Effector memory CD8-positive, alpha-beta T cell (primary cell): ENCODE measurements at regions not wholly inside any gene's neighbourhood (a gene's known extent, or its start where the extent isn't known, plus 50 kb on each side); places are given as distances from the start of the nearest gene placed in this dataset.
"Not testable (repeated sequence)": the region's sequence is repeated elsewhere in the genome, so short reads cannot be mapped to it uniquely, and the experiment has no call there.

Experiments
- ATAC-seq: fragments of 150-1000 bp; cut with Tn5 transposase; replicated peaks from 2 replicates; pipeline ENCODE4 v1.10.0; 2021; ENCODE audit warnings: mild to moderate bottlenecking, moderate library complexity
- DNase-seq, 3 experiments: peaks; one replicate each; pipeline ENCODE4 v3.0.0; 2021
- H3K27ac Mint-ChIP-seq, 2 donors: one replicate each; pipeline ENCODE4 v1.8.0; 2022; ENCODE audit warnings: mild to moderate bottlenecking in 2 of 2, mixed read lengths in 2 of 2, moderate library complexity in 2 of 2
- H3K27me3 Mint-ChIP-seq, 2 donors: one replicate each; pipeline ENCODE4 v1.8.0; 2022; ENCODE audit warnings: mixed read lengths in 2 of 2
- H3K36me3 Mint-ChIP-seq: one replicate; pipeline ENCODE4 v1.8.0; 2022; ENCODE audit warnings: mild to moderate bottlenecking, moderate library complexity, mixed read lengths; ENCODE audit not compliant: insufficient read depth
- H3K4me1 Mint-ChIP-seq, 2 donors: one replicate each; pipeline ENCODE4 v1.8.0; 2022; ENCODE audit warnings: low read depth in 2 of 2, mixed read lengths in 2 of 2
- H3K4me3 Mint-ChIP-seq, 2 donors: one replicate each; pipeline ENCODE4 v1.8.0; 2022; ENCODE audit warnings: mild to moderate bottlenecking in 2 of 2, mixed read lengths in 2 of 2, moderate library complexity in 2 of 2
- H3K9me3 Mint-ChIP-seq, 2 donors: one replicate each; pipeline ENCODE4 v1.8.0; 2022; ENCODE audit warnings: mixed read lengths in 2 of 2

DNA sequence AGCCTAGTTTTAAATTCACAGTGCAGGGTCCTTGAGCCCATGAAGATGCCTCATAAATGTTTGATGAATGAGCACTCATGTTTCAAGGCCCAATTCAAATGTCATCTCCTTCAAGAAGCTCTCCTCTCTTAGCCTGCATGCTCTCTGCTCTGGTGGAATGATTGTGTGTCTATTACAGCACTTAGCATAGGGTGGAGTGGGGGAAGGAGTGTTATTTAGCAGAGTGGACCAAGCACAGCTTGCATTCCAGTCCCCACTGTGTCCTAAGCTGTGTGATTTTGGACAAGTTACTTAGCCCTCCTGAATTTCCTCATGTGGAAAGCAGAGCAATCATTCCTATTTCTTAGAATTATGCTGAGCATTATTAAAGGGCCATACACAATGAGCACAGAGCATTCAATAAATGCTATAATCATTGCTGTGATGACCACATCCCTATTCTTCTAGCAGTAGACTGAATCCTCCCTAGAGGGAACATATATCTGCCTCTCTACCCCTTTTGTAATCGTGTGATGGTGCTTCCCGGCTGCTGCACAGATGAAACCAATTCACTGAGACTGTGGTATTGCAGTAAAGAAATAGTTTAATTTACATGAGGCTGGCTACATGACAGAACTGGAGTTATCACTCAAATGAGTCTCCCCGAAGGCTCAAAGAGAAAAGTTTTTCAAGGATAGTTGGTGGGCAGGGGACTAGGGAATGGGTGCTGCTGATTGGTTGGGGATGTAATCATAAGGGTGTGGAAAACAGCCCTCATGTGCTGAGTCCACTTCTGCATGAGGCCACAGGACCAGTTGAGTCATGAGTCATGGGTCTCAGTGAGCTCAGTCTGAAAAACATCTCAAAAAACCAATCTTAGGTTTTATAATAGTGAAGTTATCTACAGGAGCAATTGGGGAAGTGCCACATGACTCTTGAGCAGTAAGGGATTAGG is 173.4 kb upstream of the NDUFV2 start:
- H3K27me3 Mint-ChIP-seq = peaks cover 34 to 37% of the 10 kb centered on the region in 2 donors
- no peak overlapping the region for H3K4me3 Mint-ChIP-seq
- DNase-seq = no peak
- H3K27ac Mint-ChIP-seq = no peak overlapping the region
- no peaks in the 10 kb centered on the region for H3K36me3 Mint-ChIP-seq
- ATAC-seq = no peak
- H3K9me3 Mint-ChIP-seq = peaks cover 7 to 19% of the 10 kb centered on the region in 2 donors
- no peaks in the 10 kb centered on the region for H3K4me1 Mint-ChIP-seq

DNA sequence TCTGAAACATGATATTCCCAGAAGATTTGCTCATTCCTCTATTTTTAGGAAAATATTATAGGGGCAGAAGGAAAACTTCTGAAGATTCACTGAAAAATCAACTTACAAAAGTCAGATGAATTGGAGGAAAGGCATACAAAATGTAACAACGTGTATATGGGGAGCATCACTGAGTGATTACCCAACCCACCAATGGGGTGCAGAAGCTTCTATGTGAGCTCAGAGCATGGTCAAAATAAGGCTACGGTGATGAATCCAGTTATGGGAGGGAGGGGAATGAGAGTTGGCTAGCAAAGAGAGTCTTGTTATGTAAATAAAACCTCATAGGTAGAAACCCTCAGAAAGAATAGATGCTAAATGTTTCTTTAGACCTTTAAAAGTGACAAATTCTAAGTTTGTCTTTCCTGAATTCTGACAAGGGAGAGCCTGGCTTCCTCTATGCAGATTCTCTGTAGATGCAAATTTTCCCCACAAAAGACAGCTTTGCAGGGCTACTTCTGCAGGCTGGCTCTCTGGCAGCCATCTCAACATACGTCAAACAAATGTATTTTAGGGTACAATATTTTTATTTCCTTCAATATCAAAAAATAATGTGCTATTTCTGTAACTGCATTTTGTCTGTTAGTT is 171.4 kb upstream of the NDUFV2 start:
- peaks cover 0 to 3% of the 10 kb centered on the region in 2 donors for H3K4me1 Mint-ChIP-seq

DNA sequence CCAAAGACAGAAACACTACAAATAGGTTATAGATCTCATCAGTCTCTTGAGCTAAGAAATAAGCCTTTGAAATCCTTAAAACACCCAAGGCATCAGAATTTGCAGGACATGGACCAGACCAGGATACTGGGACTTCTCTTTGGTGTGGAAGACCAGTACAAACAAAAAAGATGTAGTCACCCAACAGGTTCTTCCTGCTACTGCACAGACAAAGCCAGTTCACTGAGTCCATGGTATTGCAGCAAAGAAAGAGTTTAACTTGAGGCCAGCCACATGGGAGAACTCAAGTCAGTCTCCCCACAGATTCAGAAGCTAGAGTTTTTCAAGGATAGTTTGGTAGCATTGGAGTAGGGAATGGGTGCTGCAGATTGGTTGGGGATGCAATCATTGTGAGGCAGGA is 169.6 kb upstream of the NDUFV2 start:
- H3K4me3 Mint-ChIP-seq = no peak overlapping the region
- peaks cover 25 to 48% of the 10 kb centered on the region in 2 donors for H3K27me3 Mint-ChIP-seq
- peaks cover 0 to 3% of the 10 kb centered on the region in 2 donors for H3K4me1 Mint-ChIP-seq
- DNase-seq (no peak), ATAC-seq (no peak)
- H3K27ac Mint-ChIP-seq = no peak overlapping the region
- peaks cover 7 to 10% of the 10 kb centered on the region in 2 donors for H3K9me3 Mint-ChIP-seq
- no peaks in the 10 kb centered on the region for H3K36me3 Mint-ChIP-seq

More for the DNA sequence above, 171.4 kb upstream of the NDUFV2 start:
- Mint-ChIP-seq H3K9me3 (peaks cover 7 to 14% of the 10 kb centered on the region in 2 donors), H3K27me3 (peaks cover 28 to 37% of the 10 kb centered on the region in 2 donors), H3K36me3 (no peaks in the 10 kb centered on the region), H3K4me3 (no peak overlapping the region), H3K27ac (no peak overlapping the region)
- ATAC-seq = no peak
- no peak for DNase-seq

DNA sequence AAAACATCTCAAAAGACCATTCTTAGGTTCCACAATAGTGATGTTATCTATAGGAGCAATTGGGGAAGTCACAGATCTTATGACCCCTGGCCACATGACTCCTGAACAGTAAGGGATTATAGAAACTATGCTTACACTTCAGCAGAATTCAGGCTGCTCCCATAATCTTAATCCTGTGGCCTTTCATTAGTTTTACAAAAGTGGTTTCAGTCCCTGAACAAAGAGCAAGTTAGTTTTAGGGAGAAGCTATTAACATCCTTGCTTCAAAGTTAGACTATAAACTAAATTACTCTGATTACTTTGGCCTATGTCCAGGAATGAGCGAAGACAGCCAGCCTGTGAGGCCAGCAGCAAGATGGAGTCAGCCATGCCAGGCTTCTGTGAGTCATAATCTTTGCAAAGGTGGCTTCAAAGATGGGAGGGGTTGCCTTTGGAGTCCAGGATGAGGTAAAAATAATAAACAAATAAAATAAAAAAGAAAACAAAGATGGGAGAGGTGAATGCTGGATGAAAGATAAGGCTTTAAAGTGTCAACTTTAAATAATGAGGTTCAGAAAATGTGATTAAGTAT is 168.7 kb upstream of the NDUFV2 start:
- H3K9me3 Mint-ChIP-seq = peaks cover 7 to 8% of the 10 kb centered on the region in 2 donors
- peaks cover 25 to 57% of the 10 kb centered on the region in 2 donors for H3K27me3 Mint-ChIP-seq
- H3K4me1 Mint-ChIP-seq = peaks cover 0 to 3% of the 10 kb centered on the region in 2 donors
- no peak overlapping the region for H3K4me3 Mint-ChIP-seq
- DNase-seq = no peak
- no peak overlapping the region for H3K27ac Mint-ChIP-seq
- H3K36me3 Mint-ChIP-seq = no peaks in the 10 kb centered on the region
- no peak for ATAC-seq

DNA sequence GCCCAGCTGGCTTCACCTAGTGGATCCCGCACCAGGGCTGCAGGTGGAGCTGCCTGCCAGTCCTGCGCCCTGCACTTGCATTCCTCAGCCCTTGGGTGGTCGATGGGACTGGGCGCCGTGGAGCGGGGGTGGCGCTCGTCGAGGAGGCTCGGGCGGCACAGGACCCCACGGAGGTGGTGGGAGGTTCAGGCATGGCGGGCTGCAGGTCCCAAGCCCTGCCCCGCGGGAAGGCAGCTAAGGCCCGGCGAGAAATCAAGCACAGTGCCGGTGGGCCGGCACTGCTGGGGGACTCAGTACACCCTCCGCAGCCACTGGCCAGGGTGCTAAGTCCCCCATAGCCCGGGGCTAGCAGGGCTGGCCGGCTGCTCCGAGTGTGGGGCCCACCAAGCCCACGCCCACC is 167.2 kb upstream of the NDUFV2 start:
- not testable (repeated sequence) for H3K4me1 Mint-ChIP-seq, H3K9me3 Mint-ChIP-seq, DNase-seq, H3K36me3 Mint-ChIP-seq, H3K4me3 Mint-ChIP-seq, H3K27ac Mint-ChIP-seq, ATAC-seq
- H3K27me3 Mint-ChIP-seq = peaks cover 19 to 64% of the 10 kb centered on the region in 2 donors

DNA sequence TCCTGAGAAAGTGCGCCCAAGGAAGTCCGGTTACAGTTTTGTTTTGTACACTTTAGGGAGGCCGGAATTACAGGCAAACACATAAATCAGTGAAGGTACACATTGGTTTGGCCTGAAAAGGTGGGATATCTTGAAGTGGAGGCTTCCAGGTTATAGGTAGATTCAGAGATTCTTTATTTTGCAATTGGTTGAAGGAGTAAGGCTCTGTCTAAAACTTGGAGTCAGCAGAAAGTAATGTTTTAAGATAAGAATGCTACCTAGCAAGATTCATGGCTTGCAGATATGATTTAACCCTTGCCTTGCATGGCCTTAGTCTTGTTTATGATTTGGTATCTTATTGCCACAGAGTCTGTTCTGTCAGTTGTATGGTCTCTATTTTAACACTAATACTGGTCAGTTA is 165.9 kb upstream of the NDUFV2 start:
- Mint-ChIP-seq H3K4me3 (no peak overlapping the region), H3K27ac (no peak overlapping the region), H3K27me3 (peaks cover 6 to 67% of the 10 kb centered on the region in 2 donors), H3K9me3 (no peaks in the 10 kb centered on the region), H3K36me3 (no peaks in the 10 kb centered on the region), H3K4me1 (peaks cover 0 to 4% of the 10 kb centered on the region in 2 donors)
- DNase-seq (no peak), ATAC-seq (no peak)

DNA sequence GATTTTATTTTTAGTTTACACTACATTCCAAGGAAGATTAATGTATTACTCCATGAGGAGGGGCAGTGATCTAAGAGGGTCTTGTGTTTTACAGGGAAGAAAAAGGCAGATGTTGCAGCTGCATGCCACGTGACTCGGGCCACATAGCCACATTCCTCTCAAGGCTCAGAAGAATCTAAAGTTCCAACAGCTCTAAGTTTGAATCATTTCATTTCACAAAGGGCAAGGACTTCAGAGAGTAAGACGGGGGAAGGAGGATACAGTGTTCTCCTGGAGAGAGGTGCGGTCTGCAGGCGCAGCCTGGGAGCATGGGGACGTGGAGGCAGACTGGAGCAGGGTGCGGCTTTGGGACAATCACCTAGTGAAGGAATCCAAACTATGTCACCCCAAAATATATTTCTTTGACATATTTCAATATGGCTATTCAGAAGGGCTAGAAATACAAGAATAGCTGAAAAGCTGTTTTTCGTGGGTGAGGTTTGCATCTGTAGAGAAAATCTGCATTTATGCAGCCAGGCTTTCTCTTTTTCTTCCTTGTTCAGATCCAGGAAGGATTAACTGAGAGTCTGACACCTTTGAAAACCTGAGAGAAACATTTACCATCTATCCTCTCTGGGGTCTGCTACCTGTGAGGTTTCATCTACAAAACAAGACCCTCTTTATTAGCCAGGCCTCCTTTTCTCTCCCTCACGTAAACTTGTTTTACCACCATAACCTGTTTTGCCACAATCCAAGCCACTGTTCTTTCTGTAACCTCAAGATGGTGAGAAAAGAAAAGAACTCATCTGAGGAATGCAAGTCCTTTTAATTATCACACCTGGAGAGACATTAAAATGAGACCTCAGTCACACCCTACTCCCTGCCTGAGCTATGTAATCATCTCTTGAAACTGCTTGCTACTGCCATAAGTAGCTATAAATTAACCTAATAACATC is 165.1 kb upstream of the NDUFV2 start:
- ATAC-seq (no peak), DNase-seq (no peak)
- no peaks in the 10 kb centered on the region for H3K36me3 Mint-ChIP-seq
- peaks cover 0 to 4% of the 10 kb centered on the region in 2 donors for H3K4me1 Mint-ChIP-seq
- no peak overlapping the region for H3K27ac Mint-ChIP-seq
- no peak overlapping the region for H3K4me3 Mint-ChIP-seq
- H3K27me3 Mint-ChIP-seq = peaks cover 5 to 67% of the 10 kb centered on the region in 2 donors
- no peaks in the 10 kb centered on the region for H3K9me3 Mint-ChIP-seq

DNA sequence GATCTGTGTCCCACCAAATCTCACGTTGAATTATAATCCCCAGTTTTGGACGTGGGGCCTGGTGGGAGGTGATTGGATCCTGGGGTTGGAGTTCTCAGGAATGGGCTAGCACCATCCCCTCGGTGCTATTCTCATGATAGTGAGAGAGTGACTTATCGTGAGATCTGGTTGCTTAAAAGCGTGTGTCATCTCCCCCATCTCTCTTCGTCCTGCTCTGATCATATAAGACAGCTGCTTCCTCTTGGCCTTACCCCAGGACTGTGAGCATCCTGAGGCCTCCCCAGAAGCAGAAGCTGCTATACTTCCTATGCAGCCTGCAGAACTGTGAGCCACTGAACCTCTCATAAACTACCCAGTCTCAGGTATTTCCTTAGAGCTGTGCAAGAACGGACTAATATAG is 163.7 kb upstream of the NDUFV2 start:
- ATAC-seq (no peak), DNase-seq (no peak)
- Mint-ChIP-seq H3K27me3 (peaks cover 0 to 58% of the 10 kb centered on the region in 2 donors), H3K4me3 (no peak overlapping the region), H3K27ac (no peak overlapping the region), H3K36me3 (no peaks in the 10 kb centered on the region), H3K9me3 (no peaks in the 10 kb centered on the region), H3K4me1 (peaks cover 0 to 4% of the 10 kb centered on the region in 2 donors)

DNA sequence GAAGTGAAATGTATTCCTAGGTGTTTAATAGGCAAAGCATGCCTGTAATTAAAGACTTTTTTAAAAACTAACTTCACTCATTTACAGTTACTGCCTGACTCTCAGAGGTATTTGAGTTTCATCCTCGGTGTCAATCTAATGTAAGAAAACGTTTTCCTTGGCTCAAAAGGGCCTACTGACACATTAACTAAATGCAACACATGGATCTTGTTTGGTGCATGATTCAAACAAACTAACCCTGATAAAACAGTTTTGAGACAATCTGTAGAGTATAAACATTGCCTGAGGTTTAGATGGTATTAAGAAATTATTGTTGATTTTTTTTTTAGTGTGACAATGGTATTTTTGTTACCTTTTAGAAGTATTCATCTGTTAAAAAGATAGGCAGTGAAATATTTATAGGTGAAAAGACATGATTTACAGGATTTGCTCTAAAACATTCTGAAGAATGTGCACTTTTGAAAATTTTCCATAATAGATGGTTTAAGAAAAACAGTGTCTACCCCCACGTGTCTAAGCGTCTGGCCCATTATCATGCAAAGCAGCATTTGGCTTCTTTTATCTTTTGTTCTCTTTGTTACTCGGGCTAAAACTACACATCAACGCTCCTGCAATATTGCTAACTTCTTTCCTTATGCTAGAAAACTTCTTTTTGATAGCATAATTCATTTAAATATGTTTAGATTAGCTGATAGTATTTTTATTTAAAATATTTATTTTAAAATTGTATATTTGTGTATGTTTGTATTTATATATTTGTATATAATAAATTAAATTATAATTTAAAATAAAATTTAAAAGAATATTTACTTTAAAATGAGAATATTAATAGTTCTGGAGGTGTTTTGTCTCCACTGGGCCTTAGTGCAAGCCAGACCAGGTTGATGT is 160.2 kb upstream of the NDUFV2 start:
- no peak for ATAC-seq
- Mint-ChIP-seq H3K27ac (no peak overlapping the region), H3K36me3 (no peaks in the 10 kb centered on the region), H3K27me3 (peaks cover 11 to 38% of the 10 kb centered on the region in 2 donors), H3K4me3 (no peak overlapping the region), H3K4me1 (peaks cover 0 to 1% of the 10 kb centered on the region in 2 donors), H3K9me3 (no peaks in the 10 kb centered on the region)
- DNase-seq = no peak

DNA sequence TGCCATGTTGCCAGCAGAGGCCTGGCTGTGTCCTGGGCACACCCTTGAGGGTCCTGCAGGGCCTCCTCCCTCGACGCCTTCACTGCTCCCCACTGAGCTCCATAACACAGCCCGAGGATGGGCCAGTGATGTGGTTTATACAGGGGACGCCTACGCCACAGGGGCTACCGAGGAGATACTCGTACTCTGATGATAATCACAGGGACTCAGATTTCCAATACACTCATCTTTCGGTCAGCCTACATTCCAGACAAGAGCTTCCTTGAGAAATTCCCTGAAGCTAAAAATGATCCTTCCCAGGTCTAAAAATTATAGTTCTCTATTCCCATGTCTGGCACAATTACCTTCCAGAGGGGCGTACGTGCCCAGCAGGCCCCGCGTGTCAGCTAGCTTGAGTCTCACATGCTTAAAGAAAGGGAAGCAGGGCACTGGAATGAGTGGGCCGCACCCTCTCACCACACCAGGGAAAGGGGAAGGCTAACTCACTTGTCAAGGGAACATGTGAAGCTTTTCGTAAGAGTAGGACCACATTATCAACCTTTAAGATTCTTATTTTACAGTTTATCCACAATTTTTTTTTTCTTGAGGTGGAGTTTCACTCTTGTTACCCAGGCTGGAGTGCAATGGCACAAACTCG is 159.5 kb upstream of the NDUFV2 start:
- no peak for DNase-seq

DNA sequence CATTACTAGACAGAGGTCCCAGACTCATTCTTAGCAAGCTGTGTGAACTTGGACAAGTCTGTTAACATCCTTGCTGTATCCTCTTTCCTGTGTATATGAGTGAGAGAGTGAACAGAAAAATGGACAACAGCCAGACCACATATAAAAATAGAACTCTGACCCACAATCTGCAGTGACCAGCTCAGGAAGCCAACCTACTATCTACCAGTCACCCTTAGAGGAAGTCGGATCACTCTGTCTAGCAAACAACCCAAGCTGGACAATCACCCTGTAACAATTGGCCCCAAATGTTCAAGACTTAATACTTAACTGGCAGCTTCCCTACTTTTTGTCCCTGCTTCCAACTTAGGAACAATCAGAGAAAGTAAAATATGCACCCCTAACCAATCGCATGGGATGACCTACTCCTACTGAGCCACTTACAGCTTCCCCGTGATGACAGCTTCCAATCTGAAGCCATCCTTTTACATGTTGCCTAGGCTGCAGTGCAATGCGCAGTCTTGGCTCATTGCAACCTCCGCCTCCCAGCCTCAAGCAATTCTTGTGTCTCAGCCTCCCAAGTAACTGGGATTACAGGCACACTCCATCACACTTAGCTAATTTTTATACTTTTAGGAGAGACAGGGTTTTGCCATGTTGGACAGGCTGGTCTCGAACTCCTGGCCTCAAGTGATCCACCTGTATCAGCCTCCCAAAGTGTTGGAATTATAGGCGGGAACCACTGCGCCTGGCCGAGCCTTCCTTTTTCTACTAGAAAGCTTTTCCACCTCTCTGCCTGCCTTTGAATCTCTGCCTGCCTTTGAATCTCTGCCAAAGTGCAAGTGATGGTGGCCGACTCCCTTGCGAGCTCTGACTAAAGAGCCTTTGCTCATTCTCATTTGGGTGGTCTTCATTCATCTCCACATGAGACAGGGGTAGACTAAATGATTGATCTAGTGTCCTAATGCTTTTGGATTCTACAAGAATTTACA is 158.3 kb upstream of the NDUFV2 start:
- Mint-ChIP-seq H3K4me3 (no peak overlapping the region), H3K27me3 (peaks cover 18 to 36% of the 10 kb centered on the region in 2 donors), H3K4me1 (no peaks in the 10 kb centered on the region), H3K27ac (no peak overlapping the region), H3K9me3 (no peaks in the 10 kb centered on the region), H3K36me3 (no peaks in the 10 kb centered on the region)
- DNase-seq (no peak), ATAC-seq (no peak)

More for the DNA sequence above, 159.5 kb upstream of the NDUFV2 start:
- no peak overlapping the region for H3K27ac Mint-ChIP-seq
- H3K4me3 Mint-ChIP-seq = no peak overlapping the region
- no peak for ATAC-seq
- H3K4me1 Mint-ChIP-seq = peaks cover 0 to 1% of the 10 kb centered on the region in 2 donors
- no peaks in the 10 kb centered on the region for H3K36me3 Mint-ChIP-seq
- no peaks in the 10 kb centered on the region for H3K9me3 Mint-ChIP-seq
- H3K27me3 Mint-ChIP-seq = peaks cover 11 to 36% of the 10 kb centered on the region in 2 donors
